Prostate gland (tissue), 2 donors: ENCODE measurements at regions not wholly inside any gene's neighbourhood (a gene's known extent, or its start where the extent isn't known, plus 50 kb on each side); places are given as distances from the start of the nearest gene placed in this dataset.

Experiments used
- POLR2AphosphoS5 ChIP-seq: sonication (generic); formaldehyde crosslinking; IDR thresholded peaks from one replicate; pipeline ENCODE4 v1.6.1; 2017; ENCODE audit warnings: antibody characterized with exemption
- TF ChIP-seq, protein P1 (sequence below), 4 experiments: fragments of 200-600 bp in 2 of 4; fragments of 450-650 bp in 2 of 4; sonication (generic) in 2 of 4; IDR thresholded peaks; 1 replicate in 3 of 4; 2 replicates in 1 of 4; pipeline ENCODE4 v1.5.1; 2016 to 2019; ENCODE audit warnings: antibody characterized with exemption in 4 of 4, mild to moderate bottlenecking in 2 of 4, moderate library complexity in 2 of 4

- TF ChIP-seq POLR2AphosphoS5 = no peak
- TF ChIP-seq, protein P1, sequence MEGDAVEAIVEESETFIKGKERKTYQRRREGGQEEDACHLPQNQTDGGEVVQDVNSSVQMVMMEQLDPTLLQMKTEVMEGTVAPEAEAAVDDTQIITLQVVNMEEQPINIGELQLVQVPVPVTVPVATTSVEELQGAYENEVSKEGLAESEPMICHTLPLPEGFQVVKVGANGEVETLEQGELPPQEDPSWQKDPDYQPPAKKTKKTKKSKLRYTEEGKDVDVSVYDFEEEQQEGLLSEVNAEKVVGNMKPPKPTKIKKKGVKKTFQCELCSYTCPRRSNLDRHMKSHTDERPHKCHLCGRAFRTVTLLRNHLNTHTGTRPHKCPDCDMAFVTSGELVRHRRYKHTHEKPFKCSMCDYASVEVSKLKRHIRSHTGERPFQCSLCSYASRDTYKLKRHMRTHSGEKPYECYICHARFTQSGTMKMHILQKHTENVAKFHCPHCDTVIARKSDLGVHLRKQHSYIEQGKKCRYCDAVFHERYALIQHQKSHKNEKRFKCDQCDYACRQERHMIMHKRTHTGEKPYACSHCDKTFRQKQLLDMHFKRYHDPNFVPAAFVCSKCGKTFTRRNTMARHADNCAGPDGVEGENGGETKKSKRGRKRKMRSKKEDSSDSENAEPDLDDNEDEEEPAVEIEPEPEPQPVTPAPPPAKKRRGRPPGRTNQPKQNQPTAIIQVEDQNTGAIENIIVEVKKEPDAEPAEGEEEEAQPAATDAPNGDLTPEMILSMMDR (IDR thresholded peaks at IDR 0.05) = no peak
Measured at GRCh38 chr13:56700324-56700723, 440.4 kb upstream of the PRR20A start.
